ENCODE measurements at regions not wholly inside any gene's neighbourhood (a gene's known extent, or its start where the extent isn't known, plus 50 kb on each side); places are given as distances from the start of the nearest gene placed in this dataset.
A peak's percentile ranks its signal among the peaks of the same experiment; 100 is the strongest.
"Not testable (repeated sequence)": the region's sequence is repeated elsewhere in the genome, so short reads cannot be mapped to it uniquely, and the experiment has no call there.

DNA sequence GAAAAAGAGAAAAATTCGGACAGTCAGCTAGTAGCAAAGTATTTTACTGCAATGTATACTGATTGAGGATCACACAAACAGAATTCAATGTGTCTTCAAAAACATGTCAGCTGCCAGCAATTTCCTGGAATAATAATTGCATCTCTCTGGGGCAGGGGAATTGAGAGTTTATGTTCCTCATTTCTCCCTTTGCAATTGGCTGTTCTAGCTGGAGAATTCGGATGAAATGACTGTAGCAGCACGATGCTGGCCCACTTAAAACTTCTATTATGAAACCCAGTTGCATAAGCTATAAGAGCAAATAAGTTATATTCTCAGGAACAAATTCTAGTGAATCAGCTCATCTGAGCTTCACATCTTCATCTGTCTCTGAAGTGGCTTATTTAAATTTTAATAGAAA is 99.9 kb upstream of the CPEB2 start:
- DNase-seq = no peak

DNA sequence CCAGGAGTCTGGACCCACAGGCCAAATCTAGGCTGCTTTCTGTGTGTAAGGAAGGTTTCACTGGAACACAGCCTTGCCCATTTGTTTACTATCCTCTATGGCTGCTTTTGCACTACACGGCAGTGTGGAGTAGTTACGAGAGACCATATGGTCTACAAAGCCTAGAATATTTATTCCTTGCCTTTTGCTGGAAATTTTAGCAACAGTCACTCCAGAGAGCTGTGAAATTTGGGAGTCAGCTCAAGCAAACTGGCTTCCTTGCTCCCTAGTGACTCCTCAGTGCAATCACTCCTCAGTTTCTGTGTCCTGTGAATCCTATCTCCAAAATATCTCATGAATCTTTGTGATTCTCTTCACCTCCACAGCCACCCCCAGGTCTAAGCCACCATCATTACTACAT is 99.0 kb upstream of the CPEB2 start:
- no peak for DNase-seq

DNA sequence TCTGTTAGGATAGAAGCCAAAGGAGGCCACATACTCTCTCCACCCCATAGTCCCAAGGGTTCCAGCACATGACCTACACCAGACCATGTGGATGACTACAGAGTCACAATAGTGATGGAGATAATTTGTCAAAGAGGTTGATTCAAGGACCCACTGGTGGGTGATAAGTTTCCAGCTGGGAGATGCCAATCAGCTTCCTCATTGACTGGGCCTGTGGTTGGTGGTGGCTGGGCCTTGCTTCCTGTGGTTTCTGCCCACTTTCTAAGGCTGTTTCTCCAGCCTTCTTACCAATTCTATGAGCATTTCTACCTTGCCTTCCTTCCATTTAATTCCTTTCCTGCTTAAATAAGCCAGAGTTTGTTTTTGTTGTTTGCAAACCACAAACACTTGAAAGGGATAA is 95.5 kb upstream of the CPEB2 start:
- no peak for DNase-seq

DNA sequence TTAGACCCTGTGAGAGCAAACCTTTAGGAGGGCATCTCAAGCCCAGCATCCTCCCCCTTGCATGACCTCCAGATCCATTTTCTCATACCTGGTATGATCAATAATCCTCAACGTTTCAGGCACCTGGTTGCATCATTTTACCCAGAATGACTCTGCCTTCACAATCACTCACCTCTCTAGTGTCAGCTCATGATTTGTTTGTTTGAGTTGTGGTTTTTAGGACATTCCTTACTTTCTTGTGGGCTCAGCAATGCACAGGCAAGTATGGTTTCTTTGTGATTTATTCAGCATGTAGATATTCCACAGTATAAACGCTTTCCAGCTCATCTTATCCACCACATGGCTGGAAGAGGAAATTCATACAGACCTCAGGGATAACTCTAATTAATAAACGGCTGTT is 93.6 kb upstream of the CPEB2 start:
- DNase-seq = no peak

DNA sequence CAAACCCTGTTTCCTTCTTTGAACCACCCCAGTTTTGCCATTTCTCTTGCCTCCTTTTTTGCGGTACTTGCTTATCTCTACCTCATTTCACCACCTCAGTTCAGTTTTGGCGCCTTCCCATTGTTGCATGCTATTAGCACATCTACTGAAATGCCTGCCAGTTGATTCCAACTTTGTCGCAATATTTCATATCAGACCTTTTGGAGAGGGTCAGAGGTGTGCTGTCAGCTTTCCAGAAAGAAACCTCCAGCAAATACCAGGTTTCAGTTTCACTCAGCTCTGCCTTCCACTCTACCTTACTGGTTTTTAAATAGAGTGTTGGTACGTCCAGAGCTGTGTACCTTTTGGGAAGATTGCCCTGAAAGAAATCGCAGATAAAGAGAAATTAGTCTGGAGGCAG is 91.9 kb upstream of the CPEB2 start:
- no peak for DNase-seq

DNA sequence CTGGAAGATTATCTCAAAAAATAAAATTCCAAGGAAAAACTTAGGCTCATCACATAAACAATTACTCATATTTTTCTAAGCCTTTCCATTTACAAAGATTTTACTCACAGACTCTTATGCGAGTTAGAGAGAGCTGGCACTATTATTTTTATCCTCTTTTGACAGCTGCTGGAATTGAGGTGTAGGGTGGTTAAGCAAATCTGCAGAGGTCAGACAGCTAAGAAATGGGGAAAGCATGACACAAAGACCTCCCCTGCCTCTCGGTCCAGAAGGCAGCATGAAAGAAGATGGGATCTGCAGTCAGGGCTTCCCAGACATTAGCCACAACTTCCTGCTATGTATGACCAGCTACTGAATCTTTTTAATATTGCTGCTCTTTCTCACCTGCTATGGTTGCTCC is 89.9 kb upstream of the CPEB2 start:
- no peak for DNase-seq

DNA sequence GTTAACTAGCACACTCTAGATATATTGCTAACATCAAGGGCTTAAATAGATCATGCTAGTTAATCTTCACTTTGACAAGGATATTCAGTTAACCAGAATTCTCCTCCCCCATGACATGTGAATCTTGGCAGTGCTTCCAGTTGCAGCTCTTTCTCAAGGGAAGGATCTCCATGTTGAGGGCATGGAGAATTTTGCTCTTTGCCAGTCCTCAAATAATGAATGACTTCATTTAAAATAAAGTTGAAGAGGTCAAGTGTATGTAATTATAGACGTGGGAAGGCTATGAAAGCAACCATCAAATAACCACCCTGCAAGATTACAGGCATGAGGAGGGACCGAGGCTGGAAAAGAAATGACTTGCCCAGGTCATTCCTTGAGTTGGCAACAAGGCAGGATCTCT is 87.3 kb upstream of the CPEB2 start:
- no peak for DNase-seq

DNA sequence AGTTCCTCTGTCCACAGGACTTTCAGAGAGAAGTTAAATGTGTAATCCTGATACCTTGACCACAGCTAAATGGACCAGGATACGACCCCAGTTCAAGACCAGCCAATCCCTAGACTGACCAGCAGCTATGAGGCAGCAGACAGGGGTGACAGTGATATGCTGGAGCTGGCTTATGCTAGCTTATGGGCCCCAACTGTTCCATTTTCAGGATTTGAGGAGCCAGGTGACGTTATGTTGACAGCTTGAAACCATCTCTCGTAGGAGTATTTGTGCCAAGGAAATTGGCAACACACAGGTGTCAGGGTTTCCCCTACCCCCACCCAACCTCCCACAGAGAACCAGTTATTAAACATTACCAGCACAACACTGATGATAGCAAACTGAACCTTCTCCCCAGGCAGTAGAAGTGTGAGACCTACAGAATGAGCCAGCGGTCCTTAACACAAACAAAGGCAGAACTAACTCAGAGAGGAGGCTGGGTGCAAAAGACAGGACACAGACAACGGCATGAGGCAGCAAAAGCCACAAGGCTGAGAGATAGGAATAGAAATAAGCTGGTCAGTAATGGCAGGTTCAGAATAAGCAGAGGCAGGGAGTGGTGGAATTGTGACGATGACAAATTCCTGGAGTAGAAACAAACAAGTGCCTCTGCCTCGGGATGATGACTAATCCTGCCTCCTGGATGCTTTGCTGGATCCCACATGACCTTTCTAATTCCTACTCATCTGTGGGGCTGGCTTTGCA is 85.6 kb upstream of the CPEB2 start:
- no peak for DNase-seq

DNA sequence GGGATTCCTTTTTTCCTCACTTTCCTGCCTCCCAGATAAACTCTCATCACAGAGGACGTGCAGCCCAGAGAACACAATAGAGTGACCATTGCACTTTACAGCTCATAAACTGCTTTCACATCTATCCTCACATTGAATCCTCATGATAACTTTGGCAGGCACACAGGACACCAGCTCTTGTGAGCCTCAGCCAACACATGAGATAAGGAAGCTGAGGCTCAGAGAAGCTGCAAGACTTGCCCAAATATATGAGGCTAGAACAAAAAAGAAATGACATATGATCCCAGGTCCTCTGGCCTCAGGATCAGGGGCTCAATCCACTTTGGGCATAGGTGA is 85.0 kb upstream of the CPEB2 start:
- no peak for DNase-seq

DNA sequence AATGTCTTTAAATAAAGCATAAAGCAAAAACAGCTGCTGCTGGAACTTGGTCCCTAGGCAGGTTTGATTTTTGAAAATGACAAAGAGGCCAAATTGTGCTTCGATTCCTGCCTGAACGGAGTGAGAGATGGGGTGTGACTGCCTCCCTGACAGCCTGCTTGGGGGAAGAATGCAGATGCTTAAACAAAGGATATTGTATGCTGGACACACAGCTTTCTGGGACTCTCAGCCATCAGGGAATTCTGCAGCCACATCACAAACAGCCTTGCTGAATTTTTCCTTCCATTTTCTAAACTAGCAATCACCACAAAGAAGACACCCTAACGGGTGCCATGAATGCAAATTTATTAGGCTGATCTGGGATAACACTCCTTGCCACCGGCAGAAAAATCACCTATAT is 83.9 kb upstream of the CPEB2 start:
- no peak for DNase-seq

DNA sequence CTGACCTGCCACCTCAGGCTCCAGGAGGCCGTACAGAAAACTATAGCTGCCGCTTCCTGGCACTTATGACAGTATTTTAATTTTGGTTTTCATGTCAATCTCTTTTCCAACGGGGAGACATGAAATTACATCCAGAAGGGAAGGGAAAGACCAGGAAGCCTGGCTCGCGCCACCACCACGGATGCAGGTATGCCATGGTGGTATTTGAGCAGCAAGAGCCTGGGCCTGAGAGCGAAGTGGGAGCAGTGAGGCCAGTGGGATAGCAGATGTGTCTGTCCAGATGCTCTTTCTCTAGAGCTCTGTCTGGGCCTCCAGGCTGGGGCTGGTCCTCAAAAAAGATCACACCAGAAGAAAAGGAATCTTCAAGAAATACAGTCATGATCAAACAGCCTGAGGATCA is 82.5 kb upstream of the CPEB2 start:
- no peak for DNase-seq

DNA sequence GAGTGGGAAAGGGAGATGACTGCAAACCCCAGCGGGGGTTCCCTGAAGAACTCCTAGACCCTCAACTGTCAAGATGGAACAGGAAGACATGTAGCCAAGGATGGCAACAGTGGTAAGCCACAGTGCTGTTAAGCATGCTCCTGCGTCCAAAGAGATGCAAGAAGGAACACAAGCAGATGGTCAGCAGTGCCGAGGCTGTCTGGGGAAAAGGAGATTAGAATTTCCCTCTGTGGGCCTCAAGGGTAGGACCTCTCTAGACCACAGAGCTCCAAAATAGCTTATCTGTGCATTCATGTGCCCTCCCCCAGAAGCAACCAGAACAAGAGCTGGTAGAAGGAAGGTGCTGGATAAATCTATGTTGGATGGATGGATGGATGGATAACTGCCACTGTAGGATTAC is 82.0 kb upstream of the CPEB2 start:
- no peak for DNase-seq

DNA sequence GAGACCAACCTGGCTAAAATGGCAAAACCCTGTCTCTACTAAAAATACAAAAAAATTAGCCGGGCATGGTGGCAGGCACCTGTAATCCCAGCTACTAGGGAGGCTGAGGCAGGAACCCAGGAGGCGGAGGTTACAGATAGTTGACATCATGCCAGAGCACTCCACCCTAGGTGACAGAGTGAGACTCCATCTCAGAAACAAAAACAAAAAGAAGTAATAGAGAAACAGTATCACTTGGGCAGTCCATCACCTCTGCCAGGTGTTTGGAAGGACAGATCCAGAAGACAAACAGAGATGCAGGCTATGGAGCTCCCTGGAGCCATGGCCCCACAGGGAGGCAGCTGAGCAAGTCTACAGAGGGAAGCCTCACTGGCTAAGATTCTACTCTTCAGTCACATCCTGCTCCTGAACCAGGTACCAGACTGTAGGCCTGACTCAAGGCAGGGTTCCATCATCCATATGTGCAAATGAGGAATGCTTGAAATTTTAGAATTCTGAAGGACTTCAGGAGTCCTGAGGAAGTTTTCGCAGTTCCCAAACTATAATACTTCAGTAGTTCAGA is 81.4 kb upstream of the CPEB2 start:
- peak in 1 of 2 experiments; percentile 25 for DNase-seq

DNA sequence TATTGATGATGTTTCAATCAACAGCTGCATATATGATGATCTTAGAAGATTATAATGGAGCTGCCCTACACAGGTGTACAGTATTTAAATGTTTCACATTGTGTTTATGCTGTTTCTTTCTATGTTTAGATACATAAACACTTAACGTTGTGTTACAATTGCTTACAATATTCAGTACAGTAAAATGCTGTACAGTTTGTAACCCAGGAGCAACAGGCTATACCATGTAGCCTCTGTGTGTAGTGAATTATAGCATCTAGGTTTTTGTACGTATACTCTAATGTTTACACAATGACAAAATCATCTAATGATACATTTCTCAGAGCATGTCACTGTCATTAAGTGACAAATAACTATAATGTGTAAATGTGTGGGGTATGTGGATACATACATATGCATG is 80.5 kb upstream of the CPEB2 start:
- not testable (repeated sequence) for DNase-seq

DNA sequence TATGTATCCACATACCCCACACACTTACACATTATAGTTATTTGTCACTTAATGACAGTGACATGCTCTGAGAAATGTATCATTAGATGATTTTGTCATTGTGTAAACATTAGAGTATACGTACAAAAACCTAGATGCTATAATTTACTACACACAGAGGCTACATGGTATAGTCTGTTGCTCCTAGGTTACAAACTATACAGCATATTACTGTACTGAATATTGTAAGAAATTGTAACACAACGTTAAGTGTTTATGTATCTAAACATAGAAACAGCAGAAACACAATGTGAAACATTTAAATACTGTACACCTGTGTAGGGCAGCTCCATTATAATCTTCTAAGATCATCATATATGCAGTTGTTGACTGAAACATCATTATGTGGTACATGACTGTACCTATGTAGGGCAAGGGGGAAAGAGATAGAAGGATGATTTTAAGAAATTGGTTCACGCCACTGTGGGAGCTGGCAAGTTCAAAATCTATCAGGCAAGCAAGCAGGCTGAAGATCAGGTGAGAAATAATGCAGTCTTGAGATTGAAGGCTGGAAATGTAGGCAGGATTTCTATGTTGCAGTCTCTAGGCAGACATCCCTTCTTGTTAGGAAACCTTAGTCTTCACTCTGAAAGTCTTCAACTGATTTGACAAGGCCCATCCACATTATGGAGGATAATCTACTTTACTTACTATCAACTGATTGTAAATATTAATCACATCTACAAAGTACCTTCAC is 78.0 kb upstream of the CPEB2 start:
- DNase-seq = no peak

DNA sequence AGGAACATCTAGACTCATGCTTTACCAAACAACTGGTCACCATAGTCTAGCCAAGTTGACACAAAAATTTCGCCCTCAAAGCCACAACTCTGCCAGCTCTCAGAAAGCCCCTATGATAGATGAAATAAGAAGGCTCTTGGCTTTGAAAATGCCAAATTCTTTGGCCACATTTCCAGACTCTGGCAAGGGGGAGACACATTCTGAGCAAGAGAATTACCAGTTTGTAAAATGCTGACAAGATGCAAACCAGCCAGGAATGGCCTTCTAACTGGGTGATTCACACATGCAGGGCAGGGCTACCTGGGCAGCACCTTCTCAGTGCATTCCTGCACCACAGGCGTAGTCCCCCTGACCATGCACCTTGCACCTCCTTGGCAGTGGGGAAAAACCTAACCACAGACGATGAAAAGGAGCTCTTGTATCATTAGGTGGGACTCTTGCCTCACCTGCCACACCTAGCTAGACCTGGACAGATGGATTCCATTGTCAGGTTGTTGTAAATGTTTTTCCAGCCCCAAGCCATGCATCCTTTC is 77.4 kb upstream of the CPEB2 start:
- no peak for DNase-seq

DNA sequence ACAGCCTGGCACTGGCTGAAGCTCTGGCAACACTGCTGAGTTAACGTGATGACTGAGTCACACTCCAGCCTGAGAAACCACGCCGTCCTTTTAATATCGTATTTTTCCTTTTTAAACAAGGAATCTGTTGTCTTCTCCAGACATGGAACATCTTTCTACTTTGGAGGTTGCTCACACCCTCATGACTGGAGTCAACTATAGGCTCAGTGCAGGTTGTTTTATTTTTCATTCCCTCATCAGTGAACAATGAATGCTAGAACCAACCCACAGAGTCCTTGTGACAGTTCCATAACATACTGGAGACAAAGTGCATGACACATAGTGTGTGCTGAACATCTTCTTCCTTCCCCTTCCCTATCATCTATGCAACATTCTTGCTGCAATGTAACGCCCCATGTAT is 76.8 kb upstream of the CPEB2 start:
- no peak for DNase-seq

DNA sequence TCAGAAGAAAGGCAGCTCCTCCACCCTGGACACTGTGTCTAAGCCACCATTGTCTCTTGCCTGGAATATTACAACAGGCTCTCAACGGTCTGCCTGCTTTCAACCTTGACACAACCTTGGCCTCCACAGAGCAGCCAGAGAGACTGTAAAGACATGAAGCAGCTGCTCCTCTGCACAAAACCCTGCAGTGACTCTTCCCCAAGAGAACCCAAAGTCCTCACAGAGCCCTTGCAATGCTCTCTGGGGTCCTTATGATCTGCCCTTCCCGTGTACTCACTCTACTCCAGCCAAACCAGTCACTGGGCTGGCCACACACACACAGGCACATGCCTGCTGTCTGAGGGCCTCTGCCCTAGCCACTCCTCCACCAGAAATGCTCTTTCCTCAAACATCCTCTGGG is 75.9 kb upstream of the CPEB2 start:
- DNase-seq = no peak

DNA sequence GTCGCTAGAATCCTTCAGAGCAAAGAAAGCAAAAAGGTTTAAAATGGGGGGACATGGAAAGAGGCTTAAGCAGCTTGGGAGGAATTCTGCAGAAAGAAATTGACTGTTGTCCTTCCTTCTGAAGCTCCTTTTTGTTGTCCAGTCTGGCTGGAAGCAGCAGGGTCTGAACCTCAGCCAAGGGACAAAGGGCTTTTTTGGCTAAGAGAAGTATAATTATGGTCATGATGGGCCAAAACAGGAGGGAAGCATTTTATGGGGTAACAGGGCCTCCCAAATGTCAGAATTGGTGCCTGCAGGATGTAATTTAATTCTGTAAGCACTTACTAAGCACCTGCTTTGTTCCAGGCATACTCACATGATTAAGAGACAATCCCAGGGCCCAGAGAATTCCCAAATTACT is 74.2 kb upstream of the CPEB2 start:
- no peak for DNase-seq

DNA sequence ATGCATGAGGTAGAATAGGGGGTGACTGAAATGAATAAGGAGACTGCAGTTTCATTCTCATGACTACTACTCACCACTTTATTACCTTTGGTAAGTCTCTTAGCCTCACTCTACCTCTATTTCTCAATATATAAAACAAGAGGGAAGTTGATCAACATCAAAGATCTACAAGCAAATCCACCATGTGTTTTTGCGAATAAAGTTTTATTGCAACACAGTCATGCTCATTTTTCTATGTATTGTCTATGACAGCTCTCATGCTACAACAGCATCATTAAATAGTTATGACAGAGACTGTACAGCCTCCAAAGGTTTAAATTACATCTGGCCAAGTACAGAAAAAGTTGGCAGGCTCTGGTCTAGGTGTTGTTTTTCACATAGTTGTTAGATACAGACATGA is 72.6 kb upstream of the CPEB2 start:
- DNase-seq = no peak

DNA sequence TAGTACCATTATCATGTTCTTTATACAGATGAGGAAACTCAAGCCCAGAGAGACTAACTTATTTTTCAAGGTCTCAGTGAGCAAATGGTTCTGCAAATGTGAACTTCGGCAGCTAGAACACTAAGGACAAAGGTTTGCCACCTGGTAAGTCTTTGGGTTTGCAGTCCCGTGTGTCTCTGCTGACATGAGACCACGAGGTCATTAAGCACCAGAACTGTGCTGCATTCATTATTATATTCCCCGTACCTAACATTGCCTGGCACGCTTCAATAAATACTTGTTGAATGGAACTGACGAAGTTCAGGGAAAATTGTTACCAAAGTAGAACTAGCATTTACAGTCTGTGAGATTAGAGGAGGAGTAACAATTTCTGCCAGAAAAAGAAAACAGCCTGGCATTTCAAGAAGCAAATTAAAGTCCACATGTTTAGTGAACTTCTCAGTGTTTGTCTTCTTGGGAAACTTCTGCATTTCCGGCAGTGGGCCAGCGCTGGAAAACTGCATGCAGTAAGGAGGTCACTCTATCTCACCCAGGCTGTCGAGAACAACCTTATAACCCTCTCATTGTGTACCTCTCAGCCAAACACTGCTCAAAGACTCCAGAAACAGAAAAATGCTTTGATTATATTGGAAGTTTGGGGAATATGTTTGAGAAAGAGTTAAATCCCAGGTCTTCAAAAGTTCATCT is 67.4 kb upstream of the CPEB2 start:
- no peak for DNase-seq

DNA sequence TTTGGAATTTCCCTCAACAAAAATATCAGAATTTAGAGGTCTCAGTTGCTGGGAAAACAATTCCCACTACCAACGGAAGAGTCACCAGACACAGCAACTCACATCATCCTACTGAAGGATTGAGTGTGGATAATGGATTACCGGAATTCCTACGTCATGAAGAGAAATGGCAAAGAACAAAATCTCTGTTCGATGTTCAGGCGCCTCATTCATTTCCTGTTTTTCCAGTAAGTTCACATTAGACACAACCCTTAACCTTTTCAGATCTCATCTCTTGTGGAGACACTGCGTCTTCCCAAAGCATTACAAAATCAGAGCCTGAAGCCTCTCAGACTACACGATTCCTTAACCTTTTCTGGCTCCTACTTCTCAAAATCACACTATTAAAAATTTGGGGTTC is 58.5 kb upstream of the CPEB2 start:
- no peak for DNase-seq

DNA sequence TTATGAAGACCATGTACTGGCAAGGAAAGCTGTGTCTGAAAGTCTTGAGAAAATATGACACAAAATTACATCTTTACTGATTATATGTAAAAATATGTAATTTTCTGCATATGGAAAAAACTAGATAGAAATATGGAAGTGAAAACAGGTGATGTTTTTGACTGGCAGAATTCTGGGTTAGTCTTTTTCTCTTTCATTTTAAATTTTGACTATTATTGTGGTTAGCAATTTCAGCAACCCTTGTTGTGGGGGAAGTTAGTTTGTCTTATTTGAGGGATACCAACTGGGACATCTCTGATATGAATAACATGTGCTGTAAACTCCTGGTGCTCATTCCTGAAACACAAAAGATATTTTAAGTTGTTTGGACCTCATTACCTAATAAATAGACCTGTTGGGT is 49.9 kb upstream of the CPEB2 start:
- DNase-seq = no peak

Data from activated T-cell treated with anti-CD3 and anti-CD28 coated beads, Interleukin-2, amount 50 U/mL, for 48 hours (primary cell).